GM12874 (cell line): ENCODE measurements at regions not wholly inside any gene's neighbourhood (a gene's known extent, or its start where the extent isn't known, plus 50 kb on each side); places are given as distances from the start of the nearest gene placed in this dataset.

ENCODE experiments used
- CTCF ChIP-seq: IDR thresholded peaks from 2 replicates; pipeline ENCODE4 v1.5.1; 2011; ENCODE audit warnings: low read depth, mild to moderate bottlenecking, control low read depth, low read length, moderate library complexity; ENCODE audit not compliant: insufficient read depth

- no peak for TF ChIP-seq CTCF
Observed at GRCh38 chr3:194999491-194999890, 271.5 kb downstream of the XXYLT1 start.

GRCh38 chr3:195001261-195001660, 269.7 kb downstream of the XXYLT1 start:
- no peak for TF ChIP-seq CTCF

- peak; percentile 67 for TF ChIP-seq CTCF
Observed at GRCh38 chr3:195001961-195002861, 268.7 kb downstream of the XXYLT1 start.

- TF ChIP-seq CTCF = no peak
Observed at GRCh38 chr3:195003006-195003892, 267.7 kb downstream of the XXYLT1 start.

GRCh38 chr3:195003893-195004289, 267.1 kb downstream of the XXYLT1 start:
- TF ChIP-seq CTCF = no peak

GRCh38 chr3:195004512-195005250, 266.3 kb downstream of the XXYLT1 start:
- no peak for TF ChIP-seq CTCF

- no peak for TF ChIP-seq CTCF
Observed at GRCh38 chr3:195005251-195005620, 265.7 kb downstream of the XXYLT1 start.
